GM18870 (cell line): ENCODE measurements at regions not wholly inside any gene's neighbourhood (a gene's known extent, or its start where the extent isn't known, plus 50 kb on each side); places are given as distances from the start of the nearest gene placed in this dataset.
A peak's percentile ranks its signal among the peaks of the same experiment; 100 is the strongest.

Experiments used
- ATAC-seq: cut with Tn5 transposase; IDR thresholded peaks from one replicate; pipeline ENCODE4 v1.9.1; 2021; ENCODE audit warnings: moderate library complexity; ENCODE audit not compliant: unreplicated experiment

DNA sequence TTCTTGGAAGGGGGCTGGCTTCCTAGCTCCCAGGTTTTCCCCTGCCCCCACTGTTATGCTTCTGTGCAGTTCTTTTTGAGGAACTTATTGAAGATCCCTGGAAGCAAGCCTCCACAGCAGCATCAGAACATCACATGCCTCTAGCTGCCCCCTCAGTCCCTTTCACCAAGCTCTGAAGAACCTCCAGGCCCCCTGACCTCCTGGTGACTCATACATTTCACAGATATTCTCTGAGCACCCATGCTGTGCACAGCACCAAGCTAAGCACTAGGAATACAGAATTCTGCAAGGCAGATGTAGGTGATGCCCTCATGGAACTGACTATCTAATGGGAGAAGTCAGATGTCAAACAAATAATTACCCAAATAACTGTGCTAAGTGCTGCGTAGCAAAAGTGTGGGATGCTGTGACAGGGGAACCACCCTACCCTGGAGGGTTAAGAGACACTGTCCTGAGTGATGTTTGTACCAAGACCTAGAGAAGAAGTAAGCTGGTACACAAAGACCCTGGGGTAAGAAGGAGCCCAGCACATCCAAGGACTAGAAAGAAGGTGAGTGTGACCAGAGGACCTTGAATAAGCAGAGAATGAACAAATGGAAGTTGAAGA lies 213.7 kb upstream of the NR4A3 start:
- ATAC-seq: no peak

DNA sequence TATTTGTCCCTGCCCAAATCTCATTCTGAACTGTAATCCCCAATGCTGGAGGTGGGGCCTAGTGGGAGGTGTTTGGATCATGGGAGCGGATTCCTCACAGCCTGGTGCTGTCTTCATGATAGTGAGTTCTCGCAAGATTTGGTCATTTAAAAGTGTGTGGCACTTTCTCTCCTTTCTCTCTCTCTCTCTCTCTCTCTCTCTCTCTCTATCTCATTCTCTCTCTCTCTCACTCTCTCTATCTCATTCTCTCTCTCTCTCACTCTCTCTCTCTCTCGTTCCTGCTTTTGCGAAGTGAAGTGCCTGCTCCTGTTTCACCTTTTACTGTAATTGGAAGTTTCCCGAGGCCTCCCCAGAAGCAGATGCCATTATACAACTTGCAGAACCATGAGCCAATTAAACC lies 207.3 kb upstream of the NR4A3 start:
- ATAC-seq: no peak

DNA sequence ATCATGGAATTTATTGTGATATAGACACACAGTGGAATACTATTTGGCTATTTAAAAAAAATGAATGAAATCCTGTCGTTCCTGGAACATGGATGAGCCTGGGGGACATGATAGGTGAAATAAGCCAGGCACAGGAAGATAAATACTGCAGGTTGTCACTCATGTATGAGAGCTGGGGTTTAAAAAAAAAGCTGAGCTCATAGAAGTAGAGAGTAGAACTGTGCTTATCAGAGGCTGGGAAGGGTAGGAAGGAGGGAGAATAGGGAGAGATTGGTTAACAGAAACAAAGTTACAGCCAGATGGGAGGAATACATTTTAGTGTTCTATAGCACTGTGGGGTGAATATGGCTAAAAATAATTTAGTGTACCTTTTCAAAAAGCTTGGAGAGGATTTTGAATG lies 200.6 kb upstream of the NR4A3 start:
- no peak for ATAC-seq

GRCh38 chr9:99622679-99623078 lies 199.0 kb upstream of the NR4A3 start:
- no peak for ATAC-seq

GRCh38 chr9:99623780-99624364 lies 197.8 kb upstream of the NR4A3 start:
- ATAC-seq: no peak

DNA sequence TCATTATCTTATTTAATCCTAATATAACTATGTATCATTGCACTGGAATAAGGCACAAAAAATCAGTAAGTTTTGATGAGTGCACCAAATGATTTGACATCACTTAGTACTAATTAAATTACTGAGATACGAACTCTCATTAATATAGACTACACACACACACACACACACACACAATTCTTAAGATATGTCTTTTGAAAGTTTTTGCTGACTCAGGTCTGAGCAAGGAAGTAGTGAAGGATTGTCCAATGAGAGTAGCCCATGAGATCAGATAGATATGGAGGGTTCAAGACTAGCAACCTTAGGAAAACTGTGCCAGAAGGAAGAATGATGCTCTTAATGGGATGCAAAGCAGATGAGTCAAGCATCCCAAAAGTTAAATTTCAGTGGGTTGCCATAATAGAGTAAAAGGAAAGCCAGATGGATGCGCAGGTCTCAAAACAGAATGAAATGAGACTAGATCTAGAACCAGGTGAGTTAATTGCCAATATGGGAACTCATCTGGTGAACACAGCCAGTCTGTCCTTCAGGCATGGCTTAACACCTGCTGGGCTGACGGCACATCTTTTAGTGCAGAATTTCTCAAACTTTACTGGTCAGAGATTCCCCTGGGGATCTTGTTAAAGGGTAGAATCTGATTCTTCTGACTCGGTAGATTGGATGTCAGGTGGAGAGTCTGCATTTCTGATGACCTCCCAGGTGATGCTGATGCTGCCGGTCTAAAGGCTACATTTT lies 197.0 kb upstream of the NR4A3 start:
- ATAC-seq: no peak

- no peak for ATAC-seq
Observed at GRCh38 chr9:99626426-99626825, 195.3 kb upstream of the NR4A3 start.

- ATAC-seq: no peak
Observed at GRCh38 chr9:99628285-99628684, 193.4 kb upstream of the NR4A3 start.

- no peak for ATAC-seq
Observed at GRCh38 chr9:99628849-99629620, 192.7 kb upstream of the NR4A3 start.

DNA sequence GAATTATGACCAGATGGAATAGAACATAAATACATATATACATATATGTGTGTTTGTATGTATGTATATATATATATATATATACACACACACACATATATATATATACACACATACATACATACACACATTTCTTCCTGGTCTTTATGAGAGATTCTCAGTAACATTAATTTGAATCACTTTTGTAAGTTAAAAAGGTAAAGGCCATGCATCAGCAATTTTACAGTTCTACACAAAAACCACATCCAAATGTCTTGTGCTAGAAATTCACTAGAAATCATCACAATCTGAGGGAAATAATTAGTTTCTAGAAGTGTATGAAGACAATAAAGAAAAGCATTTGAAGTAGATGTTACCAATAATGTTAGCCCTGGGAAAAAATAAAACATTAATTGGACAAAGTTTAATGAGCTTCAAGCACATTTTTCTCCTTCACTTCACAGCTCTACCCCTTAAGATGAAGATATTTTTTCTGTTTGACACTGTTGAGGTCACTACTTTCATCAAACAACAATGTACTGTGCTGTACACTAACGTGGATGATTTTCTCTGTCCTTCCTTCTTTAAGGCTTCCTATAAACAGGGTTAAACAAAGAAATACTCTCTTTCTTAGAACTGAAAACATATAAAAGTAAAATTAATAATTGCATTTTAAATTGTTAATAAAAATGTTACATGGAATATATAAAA lies 189.2 kb upstream of the NR4A3 start:
- no peak for ATAC-seq

DNA sequence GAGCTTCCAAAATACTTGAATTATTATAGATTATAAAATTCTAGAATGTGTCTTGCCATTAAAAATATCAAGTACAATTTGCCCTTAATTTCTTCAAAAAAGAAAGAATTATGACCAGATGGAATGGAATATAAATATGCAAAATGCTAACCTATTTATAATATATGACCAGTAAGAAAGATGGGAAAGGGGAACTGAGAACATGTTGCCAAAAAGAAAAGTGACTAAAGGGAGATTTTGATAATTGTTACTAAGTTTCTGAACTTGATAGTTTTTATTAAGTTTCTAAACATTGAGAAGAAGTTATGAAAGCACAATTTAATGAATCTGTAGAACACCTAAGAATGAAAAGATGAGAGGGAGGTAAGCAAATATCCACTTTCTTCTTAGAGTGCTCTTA lies 188.4 kb upstream of the NR4A3 start:
- no peak for ATAC-seq

DNA sequence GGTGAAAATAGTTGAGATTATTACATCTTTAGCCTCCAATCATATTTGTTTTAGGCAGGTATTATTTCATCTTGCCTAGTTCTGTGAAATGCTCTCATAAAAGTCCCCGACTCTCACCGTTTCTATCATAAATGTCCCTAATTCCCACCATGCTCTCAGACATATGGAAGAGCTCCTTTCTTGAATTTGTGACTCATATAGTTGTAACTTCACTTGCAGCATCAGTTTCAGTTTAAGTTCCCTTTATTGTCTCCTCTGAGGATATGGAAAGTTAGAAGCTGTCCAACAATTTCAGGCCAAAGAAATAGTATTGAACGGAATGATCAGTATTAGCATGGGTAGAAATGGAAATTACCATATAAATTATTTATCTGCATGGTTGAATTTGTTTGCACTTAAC lies 187.5 kb upstream of the NR4A3 start:
- no peak for ATAC-seq

GRCh38 chr9:99635032-99635431 lies 186.7 kb upstream of the NR4A3 start:
- no peak for ATAC-seq

GRCh38 chr9:99637641-99638040 lies 184.0 kb upstream of the NR4A3 start:
- ATAC-seq: no peak

GRCh38 chr9:99638971-99639370 lies 182.7 kb upstream of the NR4A3 start:
- ATAC-seq: no peak

GRCh38 chr9:99647604-99648003 lies 174.1 kb upstream of the NR4A3 start:
- ATAC-seq: no peak

DNA sequence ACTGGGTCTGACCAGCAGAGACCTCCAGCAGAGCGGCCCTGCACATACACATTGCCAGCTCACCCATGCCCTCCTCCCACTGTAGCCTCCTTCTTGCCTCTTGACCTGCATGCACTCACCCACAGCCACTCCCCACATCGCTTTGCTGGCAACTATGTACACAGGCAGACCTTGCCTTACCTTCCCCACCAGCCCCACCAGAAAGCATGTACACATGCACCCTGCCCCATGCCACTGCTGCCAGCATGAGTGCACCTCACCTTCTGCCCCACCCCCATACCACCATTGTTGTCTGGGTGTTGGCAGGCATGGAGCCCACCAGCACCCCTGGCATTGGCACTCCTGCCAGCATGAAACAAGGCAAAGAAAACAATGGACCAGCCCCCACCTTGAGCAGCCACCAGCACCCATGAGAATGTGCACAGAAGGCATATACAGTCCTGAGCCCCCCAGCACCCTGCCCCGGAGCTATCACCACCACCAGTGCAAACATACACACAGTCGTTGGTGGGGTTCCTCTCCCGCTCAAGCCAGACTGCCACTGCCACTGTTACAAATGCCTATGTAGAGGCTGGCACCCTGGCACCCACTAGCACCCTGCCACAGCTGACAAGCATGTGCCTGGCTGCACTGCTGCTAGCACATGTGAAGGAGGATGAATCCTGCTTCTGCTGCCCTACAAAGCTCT lies 171.4 kb upstream of the NR4A3 start:
- ATAC-seq: no peak

DNA sequence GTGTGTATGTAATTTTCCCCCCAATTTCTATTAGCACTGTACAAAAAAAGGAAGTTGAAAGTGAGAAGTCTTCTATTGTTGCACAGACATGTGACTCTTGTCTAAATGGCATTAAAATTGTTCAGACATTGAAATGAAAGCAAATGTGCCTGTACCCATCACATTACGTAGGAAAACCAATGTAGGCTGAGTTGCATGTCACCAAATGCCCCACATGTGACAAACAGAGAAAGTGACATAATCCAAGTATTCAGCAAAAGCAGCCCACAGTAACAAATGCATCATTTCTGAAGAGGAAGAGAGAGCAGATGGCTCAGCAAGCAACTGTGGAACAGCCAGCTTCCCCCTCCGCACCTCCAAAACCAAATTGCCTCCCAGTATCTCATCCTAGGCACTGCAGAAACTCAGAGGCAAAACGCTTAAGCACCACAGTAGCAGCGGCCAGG lies 161.5 kb upstream of the NR4A3 start:
- ATAC-seq: peak; percentile 95

- no peak for ATAC-seq
Observed at GRCh38 chr9:99663297-99663696, 158.4 kb upstream of the NR4A3 start.

GRCh38 chr9:99663856-99664255 lies 157.8 kb upstream of the NR4A3 start:
- ATAC-seq: no peak

DNA sequence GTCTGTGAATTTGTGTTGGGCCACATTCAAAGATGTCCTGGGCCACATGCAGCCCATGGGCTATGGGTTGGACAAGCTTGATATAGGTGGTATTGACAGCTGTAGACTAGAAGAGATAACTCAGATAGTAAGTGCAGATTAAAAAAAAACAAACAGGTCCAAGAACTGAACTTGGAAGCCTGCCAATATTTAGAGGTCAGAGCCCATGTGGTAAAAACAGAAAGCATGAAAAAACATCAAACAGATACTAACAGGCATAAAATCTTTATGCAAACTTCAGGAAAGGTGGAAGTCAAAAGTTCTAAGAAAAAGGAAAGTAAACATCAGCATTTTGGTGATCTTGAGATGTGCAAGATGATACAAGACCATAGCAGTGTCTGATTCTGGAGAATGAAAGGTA lies 155.1 kb upstream of the NR4A3 start:
- ATAC-seq: no peak
